ENCODE measurements at regions not wholly inside any gene's neighbourhood (a gene's known extent, or its start where the extent isn't known, plus 50 kb on each side); places are given as distances from the start of the nearest gene placed in this dataset.

DNA sequence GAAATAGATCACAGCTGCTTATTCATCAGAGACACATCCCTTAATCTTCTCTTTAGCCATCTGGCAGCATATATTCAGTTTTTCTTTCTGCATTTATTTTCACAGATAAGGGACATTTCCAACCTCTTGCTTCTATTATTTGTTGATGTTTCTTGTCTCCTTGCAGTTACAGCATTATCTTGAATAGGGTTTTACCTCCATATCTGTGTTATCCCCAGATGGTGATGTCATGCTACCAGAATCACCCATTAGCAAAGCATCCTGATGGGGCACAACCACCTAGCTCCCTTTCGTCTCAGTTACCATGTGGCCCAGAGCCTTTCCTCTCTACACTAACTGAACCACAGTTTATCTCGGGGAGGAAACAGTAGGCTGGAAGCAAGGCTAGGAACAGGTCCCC, 483.9 kb downstream of the FOXO1 start:
- WGBS (ENCODE audit: extremely low coverage, insufficient coverage, insufficient read length), result no CpG with 5 or more reads among the region's 2 CpGs
- H2BK120ac ChIP-seq (ENCODE audit: insufficient read depth, low read length, poor library complexity), result no peak overlapping the region
- no peak overlapping the region for H3K4me2 ChIP-seq (ENCODE audit: low read length)
- H4K91ac ChIP-seq (ENCODE audit: low read depth, low read length), result no peak overlapping the region
- H2AFZ ChIP-seq (ENCODE audit: insufficient read depth, low read length, poor library complexity), result no peak overlapping the region
- H4K8ac ChIP-seq (ENCODE audit: low read depth, low read length), result no peak overlapping the region
- DNase-seq, result no peak
- H2BK12ac ChIP-seq (ENCODE audit: low read length), result no peak overlapping the region
- H3K14ac ChIP-seq (ENCODE audit: low read length), result no peak overlapping the region
- H3K4me3 ChIP-seq (ENCODE audit: low read depth, low read length), result no peak overlapping the region
- no peaks in the 10 kb centered on the region for H3K9me3 ChIP-seq (ENCODE audit: insufficient read depth, low read depth, low read length)
- no peak overlapping the region for H4K12ac ChIP-seq (ENCODE audit: low read depth, low read length)
- H3K23ac ChIP-seq (ENCODE audit: low read length), result no peak overlapping the region
- no peak overlapping the region for H2AK5ac ChIP-seq (ENCODE audit: low read length)
- no peaks in the 10 kb centered on the region for H3K79me1 ChIP-seq (ENCODE audit: low read length)
- no peak overlapping the region for H2BK5ac ChIP-seq (ENCODE audit: low read depth, low read length, poor library complexity)
- H3K4ac ChIP-seq (ENCODE audit: low read depth, low read length), result no peak overlapping the region
- no peaks in the 10 kb centered on the region for H3K36me3 ChIP-seq (ENCODE audit: control insufficient read depth in 1 of 2, insufficient read depth in 2 of 2, low read length in 2 of 2)
- no peak overlapping the region for H3K27ac ChIP-seq (ENCODE audit: low read depth, low read length)
- no peak overlapping the region for H3K9ac ChIP-seq (ENCODE audit: low read length)
- no peaks in the 10 kb centered on the region for H3K4me1 ChIP-seq (ENCODE audit: control insufficient read depth in 1 of 2, insufficient read depth in 2 of 2, low read length in 2 of 2)
- H3K27me3 ChIP-seq (ENCODE audit: insufficient read depth, low read length), result no peaks in the 10 kb centered on the region
- H3K18ac ChIP-seq (ENCODE audit: low read length), result no peak overlapping the region
- no peaks in the 10 kb centered on the region for H3K79me2 ChIP-seq (ENCODE audit: control insufficient read depth, insufficient read depth, low read length, poor library complexity)

DNA sequence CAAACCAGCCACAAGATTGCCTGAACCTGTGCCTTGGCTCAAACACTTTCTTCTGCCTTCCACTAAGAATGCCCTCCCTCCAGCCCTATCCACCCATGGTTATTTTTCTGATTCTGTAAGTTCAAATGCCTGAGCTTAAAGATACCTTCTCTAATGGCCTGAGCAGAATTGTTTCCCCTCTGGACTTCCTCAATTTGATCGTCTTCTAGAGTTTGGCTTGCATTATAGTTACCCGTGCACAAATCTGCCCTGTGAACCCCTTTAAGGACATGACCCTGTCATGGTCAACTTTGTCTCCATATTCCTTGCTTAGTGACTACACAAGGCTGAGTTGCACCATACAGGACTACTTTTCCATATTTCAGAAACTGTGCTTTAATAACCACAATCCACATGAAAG, 481.0 kb downstream of the FOXO1 start:
- Histone ChIP-seq H3K4me1 (ENCODE audit: control insufficient read depth in 1 of 2, insufficient read depth in 2 of 2, low read length in 2 of 2) (peaks cover 5 to 8% of the 10 kb centered on the region in 2 experiments), H2AFZ (ENCODE audit: insufficient read depth, low read length, poor library complexity) (no peak overlapping the region)
- no CpG with 5 or more reads among the region's 2 CpGs for WGBS (ENCODE audit: extremely low coverage, insufficient coverage, insufficient read length)

DNA sequence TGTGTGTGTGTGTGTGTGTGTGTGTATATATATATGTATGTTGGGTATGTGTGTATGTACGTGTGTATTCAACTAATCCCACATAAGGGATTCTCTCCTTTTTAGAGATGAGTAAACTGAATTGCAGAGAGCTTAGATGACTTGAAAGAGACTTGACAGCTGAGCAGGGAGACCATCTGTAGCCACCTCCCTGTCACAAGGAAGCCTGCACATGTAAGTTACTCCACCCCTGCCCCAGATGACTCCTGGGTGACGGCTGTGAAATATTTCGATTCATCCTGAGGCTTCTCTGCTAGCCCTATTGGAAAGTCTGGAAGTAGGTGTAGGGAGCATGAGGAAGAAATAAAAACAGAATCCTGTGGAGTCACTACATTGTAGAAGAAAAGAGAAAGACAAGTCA, 480.4 kb downstream of the FOXO1 start:
- H3K14ac ChIP-seq (ENCODE audit: low read length), result no peak overlapping the region
- no peak overlapping the region for H3K18ac ChIP-seq (ENCODE audit: low read length)
- peaks cover 2% of the 10 kb centered on the region for H3K79me1 ChIP-seq (ENCODE audit: low read length)
- no peaks in the 10 kb centered on the region for H3K36me3 ChIP-seq (ENCODE audit: control insufficient read depth in 1 of 2, insufficient read depth in 2 of 2, low read length in 2 of 2)
- H2BK120ac ChIP-seq (ENCODE audit: insufficient read depth, low read length, poor library complexity), result no peak overlapping the region
- peaks cover 5 to 8% of the 10 kb centered on the region in 2 experiments for H3K4me1 ChIP-seq (ENCODE audit: control insufficient read depth in 1 of 2, insufficient read depth in 2 of 2, low read length in 2 of 2)
- no peaks in the 10 kb centered on the region for H3K9me3 ChIP-seq (ENCODE audit: insufficient read depth, low read depth, low read length)
- H2BK5ac ChIP-seq (ENCODE audit: low read depth, low read length, poor library complexity), result no peak overlapping the region
- H4K91ac ChIP-seq (ENCODE audit: low read depth, low read length), result no peak overlapping the region
- H3K4me3 ChIP-seq (ENCODE audit: low read depth, low read length), result no peak overlapping the region
- H3K23ac ChIP-seq (ENCODE audit: low read length), result no peak overlapping the region
- no peak overlapping the region for H3K4me2 ChIP-seq (ENCODE audit: low read length)
- H3K9ac ChIP-seq (ENCODE audit: low read length), result no peak overlapping the region
- H2AFZ ChIP-seq (ENCODE audit: insufficient read depth, low read length, poor library complexity), result no peak overlapping the region
- H4K12ac ChIP-seq (ENCODE audit: low read depth, low read length), result no peak overlapping the region
- no peak overlapping the region for H4K8ac ChIP-seq (ENCODE audit: low read depth, low read length)
- H2BK12ac ChIP-seq (ENCODE audit: low read length), result no peak overlapping the region
- no peak overlapping the region for H3K27ac ChIP-seq (ENCODE audit: low read depth, low read length)
- no CpG with 5 or more reads among the region's 3 CpGs for WGBS (ENCODE audit: extremely low coverage, insufficient coverage, insufficient read length)
- no peak overlapping the region for H3K4ac ChIP-seq (ENCODE audit: low read depth, low read length)
- H2AK5ac ChIP-seq (ENCODE audit: low read length), result no peak overlapping the region
- no peaks in the 10 kb centered on the region for H3K27me3 ChIP-seq (ENCODE audit: insufficient read depth, low read length)
- H3K79me2 ChIP-seq (ENCODE audit: control insufficient read depth, insufficient read depth, low read length, poor library complexity), result no peaks in the 10 kb centered on the region
- DNase-seq, result no peak

More for the DNA sequence above, 481.0 kb downstream of the FOXO1 start:
- DNase-seq, result no peak
- no peak overlapping the region for H3K23ac ChIP-seq (ENCODE audit: low read length)
- H3K4me2 ChIP-seq (ENCODE audit: low read length), result no peak overlapping the region
- H3K36me3 ChIP-seq (ENCODE audit: control insufficient read depth in 1 of 2, insufficient read depth in 2 of 2, low read length in 2 of 2), result no peaks in the 10 kb centered on the region
- H3K4me3 ChIP-seq (ENCODE audit: low read depth, low read length), result no peak overlapping the region
- H2AK5ac ChIP-seq (ENCODE audit: low read length), result no peak overlapping the region
- peaks cover 2% of the 10 kb centered on the region for H3K79me1 ChIP-seq (ENCODE audit: low read length)
- H3K9me3 ChIP-seq (ENCODE audit: insufficient read depth, low read depth, low read length), result no peaks in the 10 kb centered on the region
- H3K14ac ChIP-seq (ENCODE audit: low read length), result no peak overlapping the region
- H3K79me2 ChIP-seq (ENCODE audit: control insufficient read depth, insufficient read depth, low read length, poor library complexity), result no peaks in the 10 kb centered on the region
- no peak overlapping the region for H2BK5ac ChIP-seq (ENCODE audit: low read depth, low read length, poor library complexity)
- H3K27ac ChIP-seq (ENCODE audit: low read depth, low read length), result no peak overlapping the region
- no peak overlapping the region for H2BK12ac ChIP-seq (ENCODE audit: low read length)
- no peaks in the 10 kb centered on the region for H3K27me3 ChIP-seq (ENCODE audit: insufficient read depth, low read length)
- H3K4ac ChIP-seq (ENCODE audit: low read depth, low read length), result no peak overlapping the region
- no peak overlapping the region for H3K18ac ChIP-seq (ENCODE audit: low read length)
- H2BK120ac ChIP-seq (ENCODE audit: insufficient read depth, low read length, poor library complexity), result no peak overlapping the region
- no peak overlapping the region for H4K91ac ChIP-seq (ENCODE audit: low read depth, low read length)
- no peak overlapping the region for H4K12ac ChIP-seq (ENCODE audit: low read depth, low read length)
- H4K8ac ChIP-seq (ENCODE audit: low read depth, low read length), result no peak overlapping the region
- no peak overlapping the region for H3K9ac ChIP-seq (ENCODE audit: low read length)

DNA sequence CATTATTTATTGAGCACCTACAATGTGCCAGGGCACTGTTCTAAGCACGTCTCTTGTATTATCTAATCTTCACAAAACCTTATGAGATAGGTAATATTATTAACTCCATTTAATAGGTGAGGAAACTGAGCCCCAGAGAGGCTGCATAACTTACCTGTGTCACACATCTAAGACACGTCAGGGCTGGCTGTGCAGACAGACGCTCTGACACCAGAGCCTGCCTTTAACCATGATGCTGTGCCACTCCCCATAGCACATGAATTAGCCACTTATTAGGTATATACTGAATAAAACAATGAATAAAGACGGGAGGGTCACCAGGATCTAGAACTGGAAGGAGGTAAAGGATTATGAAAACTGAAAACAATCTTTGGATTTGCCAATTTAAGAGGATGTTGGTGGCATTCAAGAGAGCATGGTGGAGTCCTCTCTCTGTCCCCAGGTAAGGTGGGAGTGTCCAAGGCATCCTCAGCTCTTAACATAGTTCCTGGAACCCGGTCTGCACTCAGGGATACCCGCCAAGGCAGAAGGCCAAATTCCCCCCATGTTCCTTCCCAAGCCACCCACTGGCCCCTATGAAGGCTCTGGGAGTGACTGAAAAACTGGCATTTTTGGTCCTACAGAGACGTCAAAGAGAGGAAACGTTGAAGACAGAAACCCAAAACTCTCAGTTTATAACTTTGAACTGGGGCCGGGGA, 479.7 kb downstream of the FOXO1 start:
- H3K14ac ChIP-seq (ENCODE audit: low read length), result no peak overlapping the region

More for the DNA sequence above, 479.7 kb downstream of the FOXO1 start:
- no peak overlapping the region for H3K9ac ChIP-seq (ENCODE audit: low read length)
- H3K18ac ChIP-seq (ENCODE audit: low read length), result no peak overlapping the region
- H3K27me3 ChIP-seq (ENCODE audit: insufficient read depth, low read length), result no peaks in the 10 kb centered on the region
- H3K9me3 ChIP-seq (ENCODE audit: insufficient read depth, low read depth, low read length), result no peaks in the 10 kb centered on the region
- no peak overlapping the region for H4K91ac ChIP-seq (ENCODE audit: low read depth, low read length)
- H3K79me1 ChIP-seq (ENCODE audit: low read length), result peaks cover 2% of the 10 kb centered on the region
- H4K8ac ChIP-seq (ENCODE audit: low read depth, low read length), result no peak overlapping the region
- H3K79me2 ChIP-seq (ENCODE audit: control insufficient read depth, insufficient read depth, low read length, poor library complexity), result no peaks in the 10 kb centered on the region
- H3K4me3 ChIP-seq (ENCODE audit: low read depth, low read length), result no peak overlapping the region
- H3K36me3 ChIP-seq (ENCODE audit: control insufficient read depth in 1 of 2, insufficient read depth in 2 of 2, low read length in 2 of 2), result no peaks in the 10 kb centered on the region
- H2BK12ac ChIP-seq (ENCODE audit: low read length), result no peak overlapping the region
- no peak overlapping the region for H2BK120ac ChIP-seq (ENCODE audit: insufficient read depth, low read length, poor library complexity)
- H2AK5ac ChIP-seq (ENCODE audit: low read length), result no peak overlapping the region
- no peak overlapping the region for H2BK5ac ChIP-seq (ENCODE audit: low read depth, low read length, poor library complexity)
- no peak overlapping the region for H2AFZ ChIP-seq (ENCODE audit: insufficient read depth, low read length, poor library complexity)
- H3K27ac ChIP-seq (ENCODE audit: low read depth, low read length), result no peak overlapping the region
- no CpG with 5 or more reads among the region's 9 CpGs for WGBS (ENCODE audit: extremely low coverage, insufficient coverage, insufficient read length)
- no peak overlapping the region for H3K23ac ChIP-seq (ENCODE audit: low read length)
- no peak for DNase-seq
- H3K4me2 ChIP-seq (ENCODE audit: low read length), result no peak overlapping the region
- H3K4ac ChIP-seq (ENCODE audit: low read depth, low read length), result no peak overlapping the region
- H3K4me1 ChIP-seq (ENCODE audit: control insufficient read depth in 1 of 2, insufficient read depth in 2 of 2, low read length in 2 of 2), result peaks cover 7 to 8% of the 10 kb centered on the region in 2 experiments
- no peak overlapping the region for H4K12ac ChIP-seq (ENCODE audit: low read depth, low read length)

All from trophoblast cell (in vitro differentiated cells and primary cell).